ENCODE measurements at regions not wholly inside any gene's neighbourhood (a gene's known extent, or its start where the extent isn't known, plus 50 kb on each side); places are given as distances from the start of the nearest gene placed in this dataset.

DNA sequence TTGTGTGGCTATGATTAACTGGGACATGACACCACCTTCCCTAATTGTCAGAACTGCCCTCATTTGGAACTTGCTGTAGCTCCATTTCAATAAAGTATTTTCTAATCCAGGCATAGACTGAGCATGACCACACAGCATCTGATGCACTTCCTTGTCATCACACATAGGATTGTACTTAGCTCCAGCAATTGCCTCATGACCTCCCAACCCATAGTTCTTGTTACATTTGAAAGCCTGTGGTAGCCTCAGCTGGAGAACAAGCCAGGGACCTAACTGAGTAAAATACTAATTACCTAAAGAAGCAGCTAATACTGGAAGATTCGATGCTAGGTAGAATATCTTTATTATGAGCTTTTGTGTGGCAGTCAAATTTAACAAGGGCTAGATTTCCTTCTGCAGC is 187.3 kb upstream of the KIF2B start:
- no peak for TF ChIP-seq CTCF (IDR thresholded peaks at IDR 0.05)
- no peak for TF ChIP-seq POLR2A (IDR thresholded peaks at IDR 0.05)

All from esophagus squamous epithelium (tissue), 4 donors.